NCI-H748 (cell line): ENCODE measurements at regions not wholly inside any gene's neighbourhood (a gene's known extent, or its start where the extent isn't known, plus 50 kb on each side); places are given as distances from the start of the nearest gene placed in this dataset.

Source experiments
- DNase-seq: peaks from one replicate; lab custom pipeline; 2025; ENCODE audit not compliant: unreplicated experiment; lab: John Stamatoyannopoulos, UW

GRCh38 chr5:32984851-32985610 lies 273.9 kb downstream of the NPR3 start:
- no peak for DNase-seq

GRCh38 chr5:32989815-32990214 lies 278.7 kb downstream of the NPR3 start:
- DNase-seq: no peak

GRCh38 chr5:32990593-32991420 lies 279.7 kb downstream of the NPR3 start:
- no peak for DNase-seq

- DNase-seq: no peak
Measured at GRCh38 chr5:32991421-32991815, 280.3 kb downstream of the NPR3 start.

- no peak for DNase-seq
Measured at GRCh38 chr5:32996336-32996735, 285.2 kb downstream of the NPR3 start.

GRCh38 chr5:33008751-33009418 lies 297.8 kb downstream of the NPR3 start:
- DNase-seq: peak; percentile 37

GRCh38 chr5:33010846-33011245 lies 299.7 kb downstream of the NPR3 start:
- no peak for DNase-seq

GRCh38 chr5:33011801-33012200 lies 300.7 kb downstream of the NPR3 start:
- DNase-seq: no peak

- no peak for DNase-seq
Measured at GRCh38 chr5:33023649-33024048, 312.5 kb downstream of the NPR3 start.

GRCh38 chr5:33032271-33033070 lies 321.4 kb downstream of the NPR3 start:
- no peak for DNase-seq

GRCh38 chr5:33033516-33033915 lies 322.4 kb downstream of the NPR3 start:
- DNase-seq: no peak

- no peak for DNase-seq
Measured at GRCh38 chr5:33034777-33035176, 323.7 kb downstream of the NPR3 start.

GRCh38 chr5:33035851-33036527 lies 324.9 kb downstream of the NPR3 start:
- DNase-seq: no peak

- DNase-seq: no peak
Measured at GRCh38 chr5:33037076-33037475, 326.0 kb downstream of the NPR3 start.

GRCh38 chr5:33041586-33041985 lies 330.5 kb downstream of the NPR3 start:
- no peak for DNase-seq

GRCh38 chr5:33043343-33043997 lies 332.3 kb downstream of the NPR3 start:
- no peak for DNase-seq

- DNase-seq: no peak
Measured at GRCh38 chr5:33046091-33046490, 335.0 kb downstream of the NPR3 start.

- DNase-seq: no peak
Measured at GRCh38 chr5:33048315-33048714, 337.2 kb downstream of the NPR3 start.

GRCh38 chr5:33049298-33049697 lies 338.2 kb downstream of the NPR3 start:
- no peak for DNase-seq

- DNase-seq: no peak
Measured at GRCh38 chr5:33049842-33050241, 338.7 kb downstream of the NPR3 start.
